SK-N-SH treated with all-trans-retinoic acid at 6 μM for 48 hours (cell line): ENCODE measurements at regions not wholly inside any gene's neighbourhood (a gene's known extent, or its start where the extent isn't known, plus 50 kb on each side); places are given as distances from the start of the nearest gene placed in this dataset.

Experiments
- ATAC-seq: fragments of 200-7000 bp; cut with Tn5 transposase; 3 replicates; pipeline ENCODE4 v1.9.1; 2020; ENCODE audit warnings: mild to moderate bottlenecking, moderate library complexity
- ARNTL ChIP-seq: fragments of 450-650 bp; formaldehyde crosslinking; IDR thresholded peaks from 2 replicates; pipeline ENCODE4 v1.5.0; 2020; ENCODE audit warnings: low read depth, mild to moderate bottlenecking, moderate library complexity, borderline replicate concordance
- BACH2 ChIP-seq: fragments of 250-450 bp; sonication (Bioruptor Pico); IDR thresholded peaks from 2 replicates; pipeline ENCODE4 v1.9.0; 2021; ENCODE audit warnings: mild to moderate bottlenecking, borderline replicate concordance
- CSDC2 ChIP-seq: fragments of 250-450 bp; sonication (Bioruptor Pico); IDR thresholded peaks from 2 replicates; pipeline ENCODE4 v1.5.0; 2020; ENCODE audit warnings: mild to moderate bottlenecking, moderate library complexity
- CSRNP3 ChIP-seq: fragments of 250-450 bp; sonication (Bioruptor Pico); IDR thresholded peaks from 2 replicates; pipeline ENCODE4 v1.5.1; 2021; ENCODE audit warnings: mild to moderate bottlenecking, moderate library complexity
- ESRRG ChIP-seq: fragments of 250-450 bp; sonication (Bioruptor Pico); IDR thresholded peaks from 2 replicates; pipeline ENCODE4 v1.6.1; 2021; ENCODE audit warnings: mild to moderate bottlenecking
- GLIS3 ChIP-seq: fragments of 250-450 bp; sonication (Bioruptor Pico); IDR thresholded peaks from 2 replicates; pipeline ENCODE4 v1.5.0; 2020; ENCODE audit warnings: mild to moderate bottlenecking, moderate library complexity
- ISL1 ChIP-seq: fragments of 250-450 bp; sonication (Bioruptor Pico); IDR thresholded peaks from 2 replicates; pipeline ENCODE4 v2.1.2; 2022; ENCODE audit warnings: mild to moderate bottlenecking, moderate library complexity
- PATZ1 ChIP-seq: fragments of 250-450 bp; sonication (Bioruptor Pico); IDR thresholded peaks from 2 replicates; pipeline ENCODE4 v1.8.0; 2020; ENCODE audit warnings: mild to moderate bottlenecking, moderate library complexity, borderline replicate concordance
- POU6F1 ChIP-seq: fragments of 250-450 bp; sonication (Bioruptor Pico); IDR thresholded peaks from 2 replicates; pipeline ENCODE4 v1.8.0; 2021; ENCODE audit warnings: low read depth, mild to moderate bottlenecking, moderate library complexity, borderline replicate concordance
- RARB ChIP-seq: fragments of 250-450 bp; sonication (Bioruptor Pico); IDR thresholded peaks from 2 replicates; pipeline ENCODE4 v1.8.0; 2021; ENCODE audit warnings: mild to moderate bottlenecking, moderate library complexity
- SNAI2 ChIP-seq: fragments of 250-450 bp; sonication (Bioruptor Pico); IDR thresholded peaks from 2 replicates; pipeline ENCODE4 v1.5.0; 2020; ENCODE audit warnings: mild to moderate bottlenecking, moderate library complexity
- TCF4 ChIP-seq: fragments of 250-450 bp; sonication (Bioruptor Pico); IDR thresholded peaks from 2 replicates; pipeline ENCODE4 v1.8.0; 2021; ENCODE audit warnings: mild to moderate bottlenecking, moderate library complexity, borderline replicate concordance
- TOX ChIP-seq: fragments of 250-450 bp; sonication (Bioruptor Pico); IDR thresholded peaks from 2 replicates; pipeline ENCODE4 v1.8.0; 2021; ENCODE audit warnings: mild to moderate bottlenecking, moderate library complexity, borderline replicate concordance
- TSHZ2 ChIP-seq: fragments of 250-450 bp; sonication (Bioruptor Pico); IDR thresholded peaks from 2 replicates; pipeline ENCODE4 v1.5.0; 2020; ENCODE audit warnings: mild to moderate bottlenecking, moderate library complexity
- ZC3H10 ChIP-seq: fragments of 250-450 bp; sonication (Bioruptor Pico); IDR thresholded peaks from 2 replicates; pipeline ENCODE4 v1.5.1; 2021; ENCODE audit warnings: mild to moderate bottlenecking, moderate library complexity
- ZFP30 ChIP-seq: fragments of 450-650 bp; formaldehyde crosslinking; IDR thresholded peaks from 2 replicates; pipeline ENCODE4 v1.5.0; 2022; ENCODE audit warnings: mild to moderate bottlenecking, moderate library complexity
- ZNF565 ChIP-seq: fragments of 450-650 bp; formaldehyde crosslinking; conservative IDR thresholded peaks from 2 replicates; pipeline ENCODE4 v1.5.0; 2020; ENCODE audit warnings: low read depth, mild to moderate bottlenecking, moderate library complexity
- ZNF70 ChIP-seq: fragments of 450-650 bp; formaldehyde crosslinking; IDR thresholded peaks from 2 replicates; pipeline ENCODE4 v1.5.0; 2020; ENCODE audit warnings: mild to moderate bottlenecking, moderate library complexity
- ZNF8 ChIP-seq: fragments of 450-650 bp; formaldehyde crosslinking; IDR thresholded peaks from 2 replicates; pipeline ENCODE4 v1.5.0; 2020; ENCODE audit warnings: mild to moderate bottlenecking, moderate library complexity

- no peak for TF ChIP-seq PATZ1 (CRISPR knock-in tag)
- no peak for TF ChIP-seq ZNF565 (CRISPR knock-in tag)
- no peak for TF ChIP-seq TOX (CRISPR knock-in tag)
- no peak for TF ChIP-seq GLIS3 (CRISPR knock-in tag)
- TF ChIP-seq ZNF70 (CRISPR knock-in tag): no peak
- no peak for TF ChIP-seq CSDC2
- no peak for ATAC-seq
Observed at GRCh38 chr2:240304746-240305161, 130.7 kb upstream of the GPC1 start.

DNA sequence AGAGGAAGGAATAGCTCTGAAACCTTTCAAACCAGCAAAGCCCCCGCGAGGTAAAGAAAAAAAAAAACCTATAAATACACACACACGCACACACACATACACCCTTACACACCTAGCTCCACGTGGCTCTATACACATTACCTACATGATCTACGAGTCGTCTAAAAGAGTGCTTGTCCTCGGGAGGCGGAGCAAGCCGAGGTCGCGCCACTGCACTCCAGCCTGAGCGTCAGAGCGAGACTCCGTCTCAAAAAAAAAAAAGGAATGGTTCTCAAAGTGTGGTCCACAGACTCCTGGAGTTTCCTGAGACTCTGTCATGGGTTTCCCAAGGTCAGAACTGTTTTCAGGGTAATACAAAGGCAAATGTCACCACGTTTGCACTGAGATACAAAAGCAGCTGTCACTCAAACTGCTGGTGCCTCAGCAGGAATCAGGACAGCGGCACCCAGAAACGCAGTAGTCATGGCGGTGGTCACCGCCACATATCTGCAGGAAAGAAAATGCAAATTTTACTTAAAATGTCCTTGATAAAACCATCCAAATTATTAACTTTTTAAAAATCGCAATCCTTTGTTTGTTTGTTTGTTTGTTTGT is 130.0 kb upstream of the GPC1 start:
- TF ChIP-seq GLIS3 (CRISPR knock-in tag) (no peak), TSHZ2 (CRISPR knock-in tag) (no peak), ZFP30 (CRISPR knock-in tag) (no peak), PATZ1 (CRISPR knock-in tag) (no peak), ISL1 (no peak), ZNF565 (CRISPR knock-in tag) (no peak), BACH2 (CRISPR knock-in tag) (no peak), ARNTL (CRISPR knock-in tag) (no peak), TCF4 (CRISPR knock-in tag) (no peak), TOX (CRISPR knock-in tag) (no peak), ZNF70 (CRISPR knock-in tag) (no peak), POU6F1 (CRISPR knock-in tag) (no peak), ESRRG (CRISPR knock-in tag) (no peak), CSDC2 (no peak), ZC3H10 (CRISPR knock-in tag) (no peak)
- ATAC-seq: no peak

GRCh38 chr2:240306185-240306584 is 129.3 kb upstream of the GPC1 start:
- TF ChIP-seq CSRNP3 (CRISPR knock-in tag) (no peak), RARB (CRISPR knock-in tag) (no peak), ZNF565 (CRISPR knock-in tag) (no peak), ZFP30 (CRISPR knock-in tag) (no peak), BACH2 (CRISPR knock-in tag) (no peak), ZNF70 (CRISPR knock-in tag) (no peak), ZC3H10 (CRISPR knock-in tag) (no peak), TSHZ2 (CRISPR knock-in tag) (no peak), TCF4 (CRISPR knock-in tag) (no peak), SNAI2 (no peak), POU6F1 (CRISPR knock-in tag) (no peak), ZNF8 (CRISPR knock-in tag) (no peak)
- no peak for ATAC-seq
